Ovary (tissue), 7 donors: ENCODE measurements at regions not wholly inside any gene's neighbourhood (a gene's known extent, or its start where the extent isn't known, plus 50 kb on each side); places are given as distances from the start of the nearest gene placed in this dataset.

Experiments used
- DNase-seq, 5 donors: peaks; one replicate each; pipeline ENCODE4 v3.0.0-alpha.2; 2019 to 2020
- H3K27ac ChIP-seq, 2 donors: fragments of 200-600 bp; one replicate each; pipeline versions ENCODE4 v1.5.1 to v1.8.0; 2019 to 2022
- H3K27me3 ChIP-seq: fragments of 200-600 bp; one replicate; pipeline ENCODE4 v1.8.0; 2022
- H3K36me3 ChIP-seq: fragments of 200-600 bp; sonication (generic); one replicate; pipeline ENCODE4 v1.5.1; 2019
- H3K4me1 ChIP-seq: one replicate; pipeline ENCODE4 v1.8.1; 2013; ENCODE audit warnings: mild to moderate bottlenecking, moderate library complexity; ENCODE audit not compliant: insufficient read depth
- H3K4me3 ChIP-seq: fragments of 200-600 bp; sonication (generic); one replicate; pipeline ENCODE4 v1.5.1; 2017
- H3K9me3 ChIP-seq, 2 donors: fragments of 200-600 bp in 1 of 2; sonication (generic) in 1 of 2; one replicate each; pipeline versions ENCODE4 v1.5.1 to v1.8.1; 2013 to 2019; ENCODE audit warnings: mild to moderate bottlenecking in 1 of 2, moderate library complexity in 1 of 2
- CTCF ChIP-seq, 3 donors: fragments of 450-650 bp in 2 of 3; fragments of 200-600 bp in 1 of 3; IDR thresholded peaks; one replicate each; pipeline versions ENCODE4 v1.5.1 to v1.8.0; 2016 to 2022; ENCODE audit warnings: antibody characterized with exemption in 3 of 3, mild to moderate bottlenecking in 1 of 3
- EP300 ChIP-seq: sonication (generic); formaldehyde crosslinking; IDR thresholded peaks from one replicate; pipeline ENCODE4 v1.6.1; 2017; ENCODE audit warnings: antibody characterized with exemption
- POLR2A ChIP-seq: fragments of 450-650 bp; IDR thresholded peaks from one replicate; pipeline ENCODE4 v1.6.1; 2017; ENCODE audit warnings: antibody characterized with exemption, mild to moderate bottlenecking, moderate library complexity
- WGBS, 3 donors: extraction: QIAGEN DNeasy Blood & Tissue Kit in 1 of 3; methylation state at CpG; one replicate each; pipeline versions ENCODE4 v1.1.5 to v1.1.7; 2013 to 2017; 5-methylcytosine and 5-hydroxymethylcytosine counted together
- intact Hi-C, 4 donors: fragments of 100-400 bp; cut with DNase I; formaldehyde crosslinking; loops; one replicate each; pipeline versions ENCODE4 v1.11.0 to v1.15.1; 2022 to 2023
- donor health status: DM: no; HTN: no; CAD: no; lungs with moderate emphysema.
- donor health status: DM: no; HTN: no; CAD: no.
- donor health status: Bipolar disorder and iron deficiency.
- donor health status: DM: no; HTN: no; CAD: no.
- donor health status: DM: yes; HTN: yes; CAD: no.

DNA sequence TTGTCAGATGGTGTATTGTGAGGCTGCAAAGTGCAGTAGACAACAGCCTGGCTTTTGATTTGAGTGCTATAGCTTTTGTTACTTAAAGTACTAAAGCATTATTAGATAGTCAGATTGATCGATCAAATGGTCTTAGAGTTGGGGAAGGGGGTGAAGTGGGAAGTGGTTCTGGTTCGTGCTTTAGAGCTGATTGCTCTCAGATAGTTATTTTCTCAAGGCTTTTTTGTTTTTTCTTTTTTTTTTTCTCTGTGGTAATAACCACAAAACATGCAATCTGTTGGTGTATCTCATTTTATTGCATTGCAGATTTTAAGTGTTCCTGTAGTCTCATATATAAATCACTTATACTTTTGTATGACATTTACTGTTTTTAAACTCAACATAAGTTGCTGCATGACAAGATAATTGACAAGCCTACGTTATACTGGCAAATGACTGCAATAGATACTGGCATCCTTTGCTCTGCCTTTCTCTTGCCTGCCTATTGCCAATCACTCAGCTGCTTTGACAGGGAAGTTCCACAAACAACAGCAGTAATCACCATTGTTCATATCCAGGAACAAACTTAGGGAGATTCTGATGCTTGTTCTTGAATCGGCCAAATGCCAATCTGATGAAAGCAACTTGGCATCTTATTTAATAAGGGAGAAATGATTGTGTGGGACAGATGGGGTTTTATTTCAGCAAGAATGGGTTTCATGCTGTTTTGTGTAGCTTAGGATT is 125.0 kb upstream of the B3GALT2 start:
- Histone ChIP-seq H3K27ac (no peak overlapping the region), H3K27me3 (no peaks in the 10 kb centered on the region), H3K4me1 (no peaks in the 10 kb centered on the region), H3K9me3 (no peaks in the 10 kb centered on the region), H3K4me3 (no peak overlapping the region), H3K36me3 (no peaks in the 10 kb centered on the region)
- intact Hi-C loops = no loop called here
- no peak for DNase-seq
- WGBS, 3 donors = 82 to 88% (median 85%) methylated on average over 4 of the region's 4 CpGs
- TF ChIP-seq CTCF (IDR thresholded peaks at IDR 0.05) (no peak), POLR2A (no peak), EP300 (no peak)

- WGBS, 3 donors = 70 to 78% (median 73%) methylated on average over 3 of the region's 3 CpGs
- no peaks in the 10 kb centered on the region for H3K9me3 ChIP-seq
- intact Hi-C loops = no loop called here
- DNase-seq = no peak
- no peak overlapping the region for H3K4me3 ChIP-seq
- H3K27me3 ChIP-seq = no peaks in the 10 kb centered on the region
- TF ChIP-seq CTCF (IDR thresholded peaks at IDR 0.05) (no peak), POLR2A (no peak), EP300 (no peak)
- no peaks in the 10 kb centered on the region for H3K36me3 ChIP-seq
- no peaks in the 10 kb centered on the region for H3K4me1 ChIP-seq
- H3K27ac ChIP-seq = no peak overlapping the region
Measured at GRCh38 chr1:193310564-193310963, 124.2 kb upstream of the B3GALT2 start.

- Histone ChIP-seq H3K4me3 (no peak overlapping the region), H3K9me3 (no peaks in the 10 kb centered on the region), H3K36me3 (no peaks in the 10 kb centered on the region), H3K4me1 (no peaks in the 10 kb centered on the region), H3K27me3 (no peaks in the 10 kb centered on the region), H3K27ac (no peak overlapping the region)
- 95 to 96% (median 95%) methylated on average over 1 of the region's 1 CpG for WGBS, 3 donors
- DNase-seq = no peak
- TF ChIP-seq EP300 = no peak
- no peak for TF ChIP-seq POLR2A
- TF ChIP-seq CTCF (IDR thresholded peaks at IDR 0.05) = no peak
- intact Hi-C loops = no loop called here
Measured at GRCh38 chr1:193309936-193310475, 123.6 kb upstream of the B3GALT2 start.

- Histone ChIP-seq H3K4me3 (no peak overlapping the region), H3K27me3 (no peaks in the 10 kb centered on the region), H3K36me3 (no peaks in the 10 kb centered on the region), H3K9me3 (no peaks in the 10 kb centered on the region), H3K27ac (no peak overlapping the region), H3K4me1 (no peaks in the 10 kb centered on the region)
- WGBS, 3 donors = 68 to 75% (median 68%) methylated on average over 1 of the region's 1 CpG
- no peak for DNase-seq
- TF ChIP-seq CTCF (IDR thresholded peaks at IDR 0.05) (no peak), POLR2A (no peak), EP300 (no peak)
- intact Hi-C loops = no loop called here
Measured at GRCh38 chr1:193308438-193308837, 122.0 kb upstream of the B3GALT2 start.
